GM23338 (cell line): ENCODE measurements at regions not wholly inside any gene's neighbourhood (a gene's known extent, or its start where the extent isn't known, plus 50 kb on each side); places are given as distances from the start of the nearest gene placed in this dataset.

Source experiments
- ATAC-seq: fragments of 200-7000 bp; cut with Tn5 transposase; 3 replicates; pipeline ENCODE4 v1.9.1; 2020
- DNase-seq: peaks from one replicate; pipeline ENCODE4 v3.0.0-alpha.2; 2015; ENCODE audit warnings: low spot score
- H2AFZ ChIP-seq: fragments of 200-600 bp; sonication (generic); 2 replicates; pipeline ENCODE4 v1.8.0; 2016; ENCODE audit warnings: antibody characterized with exemption, mild to moderate bottlenecking, moderate library complexity
- H3F3A ChIP-seq: fragments of 200-600 bp; sonication (generic); replicated peaks from 2 replicates; pipeline ENCODE4 v1.8.0; 2017; ENCODE audit warnings: antibody characterized with exemption, mixed run types, low read depth
- H3K27ac ChIP-seq: fragments of 200-600 bp; sonication (generic); 2 replicates; pipeline ENCODE4 v1.6.1; 2016; ENCODE audit warnings: low read depth
- H3K27me3 ChIP-seq: fragments of 200-600 bp; sonication (generic); 2 replicates; pipeline ENCODE4 v1.8.0; 2016; ENCODE audit warnings: mild to moderate bottlenecking, mixed run types, moderate library complexity; ENCODE audit not compliant: insufficient read depth
- H3K36me3 ChIP-seq: fragments of 200-600 bp; sonication (generic); 2 replicates; pipeline ENCODE4 v1.8.0; 2016; ENCODE audit warnings: mild to moderate bottlenecking; ENCODE audit not compliant: insufficient read depth
- H3K4me1 ChIP-seq: fragments of 200-600 bp; sonication (generic); 2 replicates; pipeline ENCODE4 v1.8.0; 2016; ENCODE audit warnings: mild to moderate bottlenecking, moderate library complexity; ENCODE audit not compliant: insufficient read depth
- H3K4me2 ChIP-seq: fragments of 200-600 bp; sonication (generic); 2 replicates; pipeline ENCODE4 v1.7.1; 2017; ENCODE audit warnings: mixed run types
- H3K4me3 ChIP-seq: fragments of 200-600 bp; sonication (generic); 2 replicates; pipeline ENCODE4 v1.6.1; 2016; ENCODE audit warnings: mixed run types
- H3K79me2 ChIP-seq: fragments of 200-600 bp; sonication (generic); replicated peaks from 2 replicates; pipeline ENCODE4 v1.8.0; 2017; ENCODE audit warnings: mild to moderate bottlenecking; ENCODE audit not compliant: insufficient read depth
- H3K9me2 ChIP-seq: fragments of 200-600 bp; sonication (generic); 2 replicates; pipeline ENCODE4 v1.8.0; 2017; ENCODE audit not compliant: insufficient read depth
- H4K20me1 ChIP-seq: fragments of 200-600 bp; sonication (generic); replicated peaks from 2 replicates; pipeline ENCODE4 v1.8.0; 2017; ENCODE audit warnings: mild to moderate bottlenecking; ENCODE audit not compliant: insufficient read depth
- H3K27ac Mint-ChIP-seq: 2 replicates; pipeline ENCODE4 v1.8.0; 2020; ENCODE audit warnings: inconsistent platforms, mild to moderate bottlenecking, moderate library complexity, mixed read lengths
- H3K27me3 Mint-ChIP-seq: 3 replicates; pipeline ENCODE4 v1.8.0; 2022; ENCODE audit warnings: low read depth, mild to moderate bottlenecking, moderate library complexity, mixed read lengths, inconsistent platforms; ENCODE audit not compliant: insufficient read depth, poor library complexity
- H3K36me3 Mint-ChIP-seq: 3 replicates; pipeline ENCODE4 v1.8.0; 2021; ENCODE audit warnings: low read depth, mild to moderate bottlenecking, inconsistent platforms, moderate library complexity, mixed read lengths
- H3K4me1 Mint-ChIP-seq: 3 replicates; pipeline ENCODE4 v1.8.0; 2020; ENCODE audit warnings: mild to moderate bottlenecking, inconsistent platforms, mixed read lengths
- H3K4me3 Mint-ChIP-seq: 3 replicates; pipeline ENCODE4 v1.8.0; 2021; ENCODE audit warnings: moderate library complexity, mild to moderate bottlenecking, inconsistent platforms, mixed read lengths
- H3K9me3 Mint-ChIP-seq: 3 replicates; pipeline ENCODE4 v1.8.0; 2020; ENCODE audit warnings: moderate library complexity, mild to moderate bottlenecking, inconsistent platforms, mixed read lengths
- CREB1 ChIP-seq: fragments of 250-450 bp; sonication (Bioruptor Pico); IDR thresholded peaks from 2 replicates; pipeline ENCODE4 v1.5.0; 2020; ENCODE audit warnings: low read depth, mild to moderate bottlenecking, moderate library complexity
- CTCF ChIP-seq, 2 experiments: fragments of 200-600 bp in 1 of 2; sonication (generic) in 1 of 2; conservative IDR thresholded peaks; 2 replicates each; pipeline versions ENCODE4 v1.5.1 to v1.6.1; 2016 to 2017; ENCODE audit warnings: antibody characterized with exemption in 2 of 2, low read depth in 2 of 2, mild to moderate bottlenecking in 2 of 2, moderate library complexity in 1 of 2
- ETS1 ChIP-seq: IDR thresholded peaks from 2 replicates; pipeline ENCODE4 v1.6.1; 2016; ENCODE audit warnings: antibody characterized with exemption
- EZH2 ChIP-seq: fragments of 200-600 bp; sonication (generic); IDR thresholded peaks from one replicate; pipeline ENCODE4 v1.8.0; 2017; ENCODE audit warnings: antibody characterized with exemption, mild to moderate bottlenecking, low read depth; ENCODE audit not compliant: unreplicated experiment
- EZH2phosphoT487 ChIP-seq: fragments of 200-600 bp; sonication (generic); IDR thresholded peaks from one replicate; pipeline ENCODE4 v1.8.1; 2018; ENCODE audit warnings: antibody characterized with exemption; ENCODE audit not compliant: unreplicated experiment
- JUNB ChIP-seq: IDR thresholded peaks from one replicate; pipeline ENCODE4 v1.6.1; 2016; ENCODE audit warnings: antibody characterized with exemption; ENCODE audit not compliant: unreplicated experiment
- POLR2AphosphoS5 ChIP-seq: IDR thresholded peaks from 2 replicates; pipeline ENCODE4 v1.6.1; 2016; ENCODE audit warnings: antibody characterized with exemption, low read depth
- STAT1 ChIP-seq: IDR thresholded peaks from one replicate; pipeline ENCODE4 v1.6.1; 2016; ENCODE audit warnings: antibody characterized with exemption; ENCODE audit not compliant: unreplicated experiment
- ZNF114 ChIP-seq: fragments of 250-450 bp; sonication (Bioruptor Pico); IDR thresholded peaks from 2 replicates; pipeline ENCODE4 v1.5.0; 2020; ENCODE audit warnings: mild to moderate bottlenecking, moderate library complexity

- Mint-ChIP-seq H3K36me3 (no peaks in the 10 kb centered on the region), H3K27me3 (no peaks in the 10 kb centered on the region), H3K27ac (no peak overlapping the region), H3K4me3 (no peak overlapping the region), H3K4me1 (no peaks in the 10 kb centered on the region), H3K9me3 (no peaks in the 10 kb centered on the region)
- no peak overlapping the region for H3K27ac ChIP-seq
- no peak for ATAC-seq
- TF ChIP-seq EZH2 (no peak), CTCF (conservative IDR thresholded peaks at IDR 0.05; ENCODE audit: low read depth in 2 of 2) (no peak), ZNF114 (no peak)
- H3K79me2 ChIP-seq, result no peaks in the 10 kb centered on the region
- no peak overlapping the region for H3K4me3 ChIP-seq
- H3K9me2 ChIP-seq, result peaks cover 29% of the 10 kb centered on the region
- H3K36me3 ChIP-seq, result no peaks in the 10 kb centered on the region
- H3K4me2 ChIP-seq, result no peak overlapping the region
- no peaks in the 10 kb centered on the region for H3K27me3 ChIP-seq
- no peaks in the 10 kb centered on the region for H3F3A ChIP-seq
- DNase-seq, result no peak
- no peaks in the 10 kb centered on the region for H3K4me1 ChIP-seq
- H4K20me1 ChIP-seq, result no peaks in the 10 kb centered on the region
- H2AFZ ChIP-seq, result peak overlapping the region; percentile 95
Observed at GRCh38 chr2:7592618-7593140, 675.5 kb downstream of the RNF144A start.

GRCh38 chr2:7593360-7593759 is 676.1 kb downstream of the RNF144A start:
- DNase-seq (no peak), ATAC-seq (no peak)
- H3K36me3 Mint-ChIP-seq, result no peaks in the 10 kb centered on the region
- Histone ChIP-seq H4K20me1 (no peaks in the 10 kb centered on the region), H3F3A (no peaks in the 10 kb centered on the region), H3K36me3 (no peaks in the 10 kb centered on the region), H3K9me2 (peaks cover 24% of the 10 kb centered on the region), H3K27me3 (no peaks in the 10 kb centered on the region), H3K79me2 (no peaks in the 10 kb centered on the region), H2AFZ (peak overlapping the region; percentile 95), H3K27ac (no peak overlapping the region), H3K4me2 (no peak overlapping the region), H3K4me3 (no peak overlapping the region), H3K4me1 (no peaks in the 10 kb centered on the region)
- H3K27ac Mint-ChIP-seq, result no peak overlapping the region
- no peaks in the 10 kb centered on the region for H3K4me1 Mint-ChIP-seq
- H3K27me3 Mint-ChIP-seq, result no peaks in the 10 kb centered on the region
- TF ChIP-seq POLR2AphosphoS5, result no peak
- TF ChIP-seq EZH2phosphoT487, result no peak
- no peak for TF ChIP-seq STAT1
- no peak for TF ChIP-seq CREB1 (CRISPR knock-in tag)
- TF ChIP-seq JUNB, result no peak
- H3K9me3 Mint-ChIP-seq, result no peaks in the 10 kb centered on the region
- H3K4me3 Mint-ChIP-seq, result no peak overlapping the region

GRCh38 chr2:7594211-7594610 is 677.0 kb downstream of the RNF144A start:
- no peaks in the 10 kb centered on the region for H3K36me3 ChIP-seq
- H3K4me2 ChIP-seq, result no peak overlapping the region
- no peaks in the 10 kb centered on the region for H3F3A ChIP-seq
- no peaks in the 10 kb centered on the region for H3K27me3 ChIP-seq
- no peak overlapping the region for H3K27ac Mint-ChIP-seq
- peak overlapping the region; percentile 44; the same call in 1 of the 2 replicates for H2AFZ ChIP-seq
- no peak overlapping the region for H3K27ac ChIP-seq
- DNase-seq (no peak), ATAC-seq (no peak)
- H3K36me3 Mint-ChIP-seq, result no peaks in the 10 kb centered on the region
- H3K27me3 Mint-ChIP-seq, result peaks cover 2% of the 10 kb centered on the region
- H3K4me1 Mint-ChIP-seq, result no peaks in the 10 kb centered on the region
- H4K20me1 ChIP-seq, result no peaks in the 10 kb centered on the region
- H3K79me2 ChIP-seq, result no peaks in the 10 kb centered on the region
- no peak overlapping the region for H3K4me3 Mint-ChIP-seq
- peaks cover 24% of the 10 kb centered on the region for H3K9me2 ChIP-seq
- no peaks in the 10 kb centered on the region for H3K4me1 ChIP-seq
- no peaks in the 10 kb centered on the region for H3K9me3 Mint-ChIP-seq
- no peak overlapping the region for H3K4me3 ChIP-seq
- TF ChIP-seq STAT1 (no peak), POLR2AphosphoS5 (no peak), EZH2phosphoT487 (no peak), ZNF114 (no peak), ETS1 (no peak)
